ENCODE measurements at regions not wholly inside any gene's neighbourhood (a gene's known extent, or its start where the extent isn't known, plus 50 kb on each side); places are given as distances from the start of the nearest gene placed in this dataset.
"Not testable (repeated sequence)": the region's sequence is repeated elsewhere in the genome, so short reads cannot be mapped to it uniquely, and the experiment has no call there.

- DNase-seq (ENCODE audit: low read depth), result no peak
- no peak overlapping the region for H3K4me3 ChIP-seq (ENCODE audit: low read depth, low read length)
- TF ChIP-seq POLR2A (IDR thresholded peaks at IDR 0.05; ENCODE audit: extremely low read depth, insufficient read length) (no peak), MYC (IDR thresholded peaks at IDR 0.05; ENCODE audit: low read depth, low read length) (no peak), MAX (IDR thresholded peaks at IDR 0.05; ENCODE audit: low read depth, low read length) (no peak), CTCF (IDR thresholded peaks at IDR 0.05; ENCODE audit: low read depth, low read length) (no peak)
These were observed 131.0 kb upstream of the NCOR2 start for GRCh38 chr12:124698211-124698997.

- not testable (repeated sequence) for DNase-seq (ENCODE audit: low read depth); H3K4me3 ChIP-seq (ENCODE audit: low read depth, low read length)
These were observed 130.3 kb upstream of the NCOR2 start for GRCh38 chr12:124697722-124698121.

- no peak for DNase-seq (ENCODE audit: low read depth)
- TF ChIP-seq CTCF (IDR thresholded peaks at IDR 0.05; ENCODE audit: low read depth, low read length) (no peak), POLR2A (IDR thresholded peaks at IDR 0.05; ENCODE audit: extremely low read depth, insufficient read length) (no peak), MYC (IDR thresholded peaks at IDR 0.05; ENCODE audit: low read depth, low read length) (no peak), MAX (IDR thresholded peaks at IDR 0.05; ENCODE audit: low read depth, low read length) (no peak)
- no peak overlapping the region for H3K4me3 ChIP-seq (ENCODE audit: low read depth, low read length)
These were observed 129.5 kb upstream of the NCOR2 start for GRCh38 chr12:124696693-124697476.

GRCh38 chr12:124695861-124696260, 128.4 kb upstream of the NCOR2 start:
- peak; percentile 57 for DNase-seq (ENCODE audit: low read depth)

GRCh38 chr12:124694846-124695497, 127.6 kb upstream of the NCOR2 start:
- H3K4me3 ChIP-seq (ENCODE audit: low read depth, low read length), result peak overlapping the region; percentile 49
- TF ChIP-seq CTCF (IDR thresholded peaks at IDR 0.05; ENCODE audit: low read depth, low read length) (no peak), POLR2A (IDR thresholded peaks at IDR 0.05; ENCODE audit: extremely low read depth, insufficient read length) (no peak), MYC (IDR thresholded peaks at IDR 0.05; ENCODE audit: low read depth, low read length) (no peak), MAX (IDR thresholded peaks at IDR 0.05; ENCODE audit: low read depth, low read length) (no peak)
- peak; percentile 84 for DNase-seq (ENCODE audit: low read depth)

More at GRCh38 chr12:124695861-124696260, 128.4 kb upstream of the NCOR2 start:
- H3K4me3 ChIP-seq (ENCODE audit: low read depth, low read length), result no peak overlapping the region
- TF ChIP-seq CTCF (IDR thresholded peaks at IDR 0.05; ENCODE audit: low read depth, low read length) (no peak), MAX (IDR thresholded peaks at IDR 0.05; ENCODE audit: low read depth, low read length) (no peak), POLR2A (IDR thresholded peaks at IDR 0.05; ENCODE audit: extremely low read depth, insufficient read length) (no peak), MYC (IDR thresholded peaks at IDR 0.05; ENCODE audit: low read depth, low read length) (no peak)

GRCh38 chr12:124694250-124694649, 126.8 kb upstream of the NCOR2 start:
- DNase-seq (ENCODE audit: low read depth), result peak; percentile 85
- H3K4me3 ChIP-seq (ENCODE audit: low read depth, low read length), result no peak overlapping the region
- TF ChIP-seq MAX (IDR thresholded peaks at IDR 0.05; ENCODE audit: low read depth, low read length) (no peak), CTCF (IDR thresholded peaks at IDR 0.05; ENCODE audit: low read depth, low read length) (no peak), POLR2A (IDR thresholded peaks at IDR 0.05; ENCODE audit: extremely low read depth, insufficient read length) (no peak), MYC (IDR thresholded peaks at IDR 0.05; ENCODE audit: low read depth, low read length) (no peak)

All from NB4 (cell line).